Stimulated activated CD8-positive, alpha-beta memory T cell treated with anti-CD3 and anti-CD28 coated beads, Interleukin-7, amount 100 ng/mL, for 4 hours (primary cell): ENCODE measurements at regions not wholly inside any gene's neighbourhood (a gene's known extent, or its start where the extent isn't known, plus 50 kb on each side); places are given as distances from the start of the nearest gene placed in this dataset.
"Not testable (repeated sequence)": the region's sequence is repeated elsewhere in the genome, so short reads cannot be mapped to it uniquely, and the experiment has no call there.

Experiments used
- DNase-seq, 2 donors: peaks; one replicate each; pipeline ENCODE4 v3.0.0-alpha.2; 2020; ENCODE audit warnings: low read depth in 2 of 2

DNA sequence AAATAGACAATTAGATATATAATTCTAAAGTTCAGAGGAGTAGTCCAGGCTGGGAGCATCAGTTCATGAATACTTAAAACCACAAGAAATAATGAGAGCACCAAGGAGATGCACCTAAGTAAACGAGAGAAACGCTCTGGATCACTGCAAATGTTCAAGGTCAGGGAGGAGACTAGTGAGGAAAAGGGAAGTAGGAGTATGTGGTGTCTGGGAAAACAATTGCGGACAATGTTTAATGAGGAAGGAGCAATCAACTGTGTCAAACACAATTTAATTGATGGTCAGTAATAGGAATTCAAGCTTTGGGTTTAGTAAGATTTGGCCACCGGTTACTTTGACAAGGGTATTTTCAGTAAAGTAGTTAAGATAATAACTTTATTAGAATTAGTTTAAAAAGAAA is 652.2 kb downstream of the DACH1 start:
- no peak for DNase-seq

DNA sequence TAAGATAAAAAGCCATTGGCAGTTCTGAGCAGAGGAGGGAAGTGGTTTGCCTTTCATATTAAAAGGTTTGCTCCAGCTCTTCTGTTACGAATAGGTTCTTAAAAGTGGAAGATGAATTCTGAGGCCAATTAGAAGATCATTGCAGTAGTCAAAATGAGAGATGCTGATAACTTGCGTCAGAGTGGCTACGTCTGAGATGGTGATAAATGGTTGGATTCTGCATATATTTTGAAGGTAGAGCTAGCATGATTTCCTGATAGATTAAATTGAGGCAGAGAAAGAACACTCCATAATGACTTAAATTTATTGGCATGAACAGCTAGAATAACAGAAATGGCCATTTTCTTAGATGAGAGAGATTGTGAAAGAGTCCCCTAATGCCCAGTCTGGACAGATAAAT is 652.6 kb downstream of the DACH1 start:
- no peak for DNase-seq

DNA sequence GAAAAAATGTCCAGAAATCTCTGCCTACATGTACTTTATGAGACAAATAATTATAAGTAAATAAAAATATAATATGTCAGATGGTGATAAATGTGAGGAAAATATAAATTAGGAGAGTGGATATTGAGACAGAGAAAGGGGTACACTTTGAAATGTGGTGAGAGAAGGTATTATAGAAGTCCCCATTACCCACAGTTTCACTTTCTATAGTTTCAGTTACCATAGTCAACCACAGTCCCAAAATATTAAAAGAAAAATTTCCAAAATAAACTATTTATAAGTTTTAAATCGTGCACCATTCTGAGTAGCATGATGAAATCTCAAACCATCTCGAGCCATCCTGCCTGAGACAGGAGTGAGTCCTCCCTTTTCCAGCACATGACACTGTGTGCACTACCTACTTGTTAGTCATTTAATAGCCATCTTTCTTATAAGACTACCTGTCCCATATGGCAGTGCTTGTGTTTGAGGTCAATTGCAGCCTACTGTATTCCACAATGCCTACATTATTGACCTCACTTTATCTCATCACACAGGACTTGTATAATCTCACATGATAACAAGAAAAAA is 653.7 kb downstream of the DACH1 start:
- no peak for DNase-seq

DNA sequence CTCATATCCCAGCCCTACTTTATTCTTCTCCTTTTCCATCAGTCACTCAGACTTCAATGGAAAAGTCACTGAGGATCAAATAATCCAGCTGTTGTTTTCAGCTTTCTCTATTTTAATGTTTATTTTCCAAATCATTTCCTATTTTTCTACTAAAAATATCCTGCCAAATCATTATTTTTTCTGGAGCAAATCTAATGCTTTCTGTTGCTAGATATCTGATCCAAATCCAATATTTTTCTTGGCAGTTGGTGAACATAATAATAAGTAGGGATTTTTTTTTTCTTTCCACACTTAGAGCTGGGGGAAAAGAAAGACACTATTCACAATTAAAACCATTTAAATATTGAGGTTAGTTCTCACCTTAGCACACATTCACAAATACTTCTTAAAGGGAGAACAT is 656.1 kb downstream of the DACH1 start:
- no peak for DNase-seq

DNA sequence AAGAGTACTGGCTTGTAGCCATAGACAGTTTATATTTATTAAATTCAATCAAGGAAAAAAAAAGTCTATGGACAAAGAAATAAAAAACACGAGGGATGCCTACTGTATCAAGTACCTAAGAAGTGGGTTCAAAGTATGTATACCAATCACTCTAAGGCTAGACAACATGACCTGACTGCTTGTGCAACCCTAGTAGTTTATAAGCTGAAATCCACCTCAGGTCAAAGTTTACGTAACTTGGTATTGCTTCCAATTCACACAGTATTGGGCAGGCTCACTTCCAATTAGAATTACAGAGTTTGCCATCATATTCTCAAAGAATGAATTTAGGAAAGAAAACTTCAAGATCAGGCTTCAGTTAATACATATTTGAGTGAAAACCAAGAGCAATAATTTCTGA is 657.8 kb downstream of the DACH1 start:
- DNase-seq: no peak

DNA sequence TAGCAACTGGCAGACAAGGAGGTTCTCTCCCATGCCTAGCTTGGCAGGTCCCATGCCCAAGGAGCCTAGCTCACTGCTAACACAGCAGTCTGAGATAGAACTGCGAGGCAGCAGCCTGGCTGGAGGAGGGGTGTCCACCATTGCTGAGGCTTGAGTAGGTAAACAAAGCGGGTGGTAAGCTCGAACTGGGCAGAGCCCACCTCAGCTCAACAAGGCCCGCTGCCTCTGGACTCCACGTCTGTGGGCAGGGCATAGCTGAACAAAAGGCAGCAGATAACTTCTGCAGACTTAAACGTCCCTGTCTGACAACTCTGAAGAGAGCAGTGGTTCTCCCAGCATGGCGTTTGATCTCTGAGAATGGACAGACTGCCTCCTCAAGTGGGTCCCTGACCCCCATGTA is 682.4 kb downstream of the DACH1 start:
- not testable (repeated sequence) for DNase-seq

DNA sequence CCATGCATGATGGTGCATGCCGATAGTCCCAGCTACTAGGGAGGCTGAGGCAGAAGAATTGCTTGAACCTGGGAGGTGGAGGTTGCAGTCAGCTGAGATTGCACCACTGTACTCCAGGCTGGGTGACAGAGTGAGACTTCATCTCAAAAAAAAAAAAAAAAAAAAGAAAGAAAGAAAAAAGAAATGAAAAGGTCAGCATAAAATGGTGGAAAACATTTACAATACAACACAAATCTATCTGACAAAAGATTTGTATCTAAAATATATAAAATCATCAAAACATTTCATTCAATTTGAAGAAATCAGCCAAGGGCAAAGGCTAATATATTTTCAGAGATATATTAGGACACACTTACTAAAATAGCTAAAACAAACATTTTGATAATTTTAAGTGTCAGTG is 683.7 kb downstream of the DACH1 start:
- DNase-seq: not testable (repeated sequence)

DNA sequence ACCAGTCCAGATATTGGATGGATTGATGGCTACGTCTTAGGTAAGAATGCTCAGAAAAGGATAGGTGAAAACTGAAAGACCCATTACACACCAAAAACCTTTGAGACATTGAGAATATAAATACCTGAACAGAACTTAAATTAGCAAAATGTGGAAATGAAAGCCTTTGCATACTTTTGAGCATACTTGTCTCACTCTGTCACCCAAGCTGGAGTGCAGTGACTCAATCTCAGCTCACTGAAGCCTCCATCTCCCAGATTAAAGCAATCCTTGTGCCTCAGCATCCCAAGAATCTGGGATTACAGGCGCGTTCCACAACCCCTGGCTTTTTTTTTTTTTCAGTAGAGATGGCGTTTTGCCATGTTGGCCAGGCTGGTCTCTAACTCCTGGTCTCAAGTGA is 695.3 kb downstream of the DACH1 start:
- DNase-seq: no peak

- no peak for DNase-seq
These were observed 697.8 kb downstream of the DACH1 start for GRCh38 chr13:71169180-71169579.

DNA sequence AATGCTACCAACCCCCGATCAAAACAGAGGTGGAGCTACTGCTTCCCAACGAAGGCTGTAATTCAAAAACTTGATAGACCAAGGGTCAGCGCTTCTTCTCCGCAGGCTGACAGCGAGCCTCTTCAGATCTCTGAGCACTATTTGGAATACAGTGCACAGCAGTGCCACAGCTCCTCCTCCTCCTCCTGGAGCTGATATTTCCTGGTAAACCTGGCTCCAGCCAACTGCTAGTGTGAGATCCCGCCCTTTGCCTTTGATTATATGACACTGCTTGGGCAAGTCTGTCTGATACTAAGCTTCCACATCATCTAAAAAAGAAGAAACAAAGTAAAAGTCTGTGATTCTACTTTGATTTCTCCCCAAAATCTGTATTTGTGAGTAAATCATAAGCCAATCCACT is 710.5 kb downstream of the DACH1 start:
- DNase-seq: no peak

GRCh38 chr13:71149498-71150363 is 717.3 kb downstream of the DACH1 start:
- DNase-seq: no peak

DNA sequence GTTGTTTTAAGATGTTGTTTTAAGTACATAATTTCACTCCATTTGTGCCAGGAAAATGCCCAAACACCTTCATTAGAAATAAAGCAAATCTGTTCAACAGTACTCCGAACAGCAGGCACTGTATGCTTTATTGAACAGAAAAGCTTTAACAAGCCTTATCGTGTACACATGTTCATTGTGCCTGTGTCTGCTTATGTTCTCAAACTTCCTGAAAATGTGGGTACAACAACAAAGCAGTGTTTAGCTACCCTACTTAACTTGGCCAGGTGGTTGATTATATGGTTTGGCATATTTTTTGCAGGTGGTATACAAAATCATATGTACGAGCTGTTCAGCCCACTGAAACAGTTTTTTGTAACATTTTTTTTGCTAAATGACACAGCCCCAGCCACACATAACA is 718.0 kb downstream of the DACH1 start:
- no peak for DNase-seq

DNA sequence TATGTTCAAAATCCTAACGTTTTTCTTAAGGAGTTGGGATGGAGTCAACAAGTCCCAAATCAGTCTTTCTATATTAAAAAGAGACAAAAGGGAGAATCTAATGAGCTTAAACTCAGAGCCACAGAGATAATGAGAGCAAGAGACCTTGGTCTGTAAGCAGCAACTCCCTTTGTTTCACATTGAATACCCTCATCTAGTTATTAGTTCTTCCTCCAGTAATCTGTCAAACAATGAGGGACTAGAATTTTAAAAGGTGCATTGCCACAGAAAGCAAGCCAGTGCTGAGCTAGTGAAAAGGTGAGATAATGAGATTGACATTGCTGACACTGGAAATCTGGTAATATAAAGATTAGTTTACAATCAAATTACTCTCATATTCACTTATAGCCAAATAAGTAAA is 718.6 kb downstream of the DACH1 start:
- no peak for DNase-seq

GRCh38 chr13:71144883-71145282 is 722.1 kb downstream of the DACH1 start:
- no peak for DNase-seq

DNA sequence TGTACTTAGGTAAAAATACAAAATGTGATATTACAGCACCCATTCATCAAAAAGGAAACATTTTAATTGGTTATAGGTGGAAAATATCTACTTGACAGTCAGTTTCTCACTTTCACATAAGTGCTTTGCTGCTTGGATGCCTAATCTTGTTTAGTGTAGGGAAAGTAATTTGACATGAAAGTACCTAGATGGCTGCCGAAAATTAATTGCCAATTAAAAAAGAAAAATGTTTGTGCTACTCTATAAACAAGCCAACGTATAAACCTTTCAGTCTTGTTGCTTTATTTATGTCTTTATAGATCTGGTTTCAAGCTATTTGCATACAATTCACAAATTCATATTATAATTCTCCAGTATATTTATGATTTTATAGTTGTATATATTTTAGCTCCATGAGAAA is 729.9 kb downstream of the DACH1 start:
- DNase-seq: no peak

- no peak for DNase-seq
These were observed 742.8 kb downstream of the DACH1 start for GRCh38 chr13:71124230-71124629.

- DNase-seq: no peak
These were observed 748.1 kb downstream of the DACH1 start for GRCh38 chr13:71118779-71119364.

DNA sequence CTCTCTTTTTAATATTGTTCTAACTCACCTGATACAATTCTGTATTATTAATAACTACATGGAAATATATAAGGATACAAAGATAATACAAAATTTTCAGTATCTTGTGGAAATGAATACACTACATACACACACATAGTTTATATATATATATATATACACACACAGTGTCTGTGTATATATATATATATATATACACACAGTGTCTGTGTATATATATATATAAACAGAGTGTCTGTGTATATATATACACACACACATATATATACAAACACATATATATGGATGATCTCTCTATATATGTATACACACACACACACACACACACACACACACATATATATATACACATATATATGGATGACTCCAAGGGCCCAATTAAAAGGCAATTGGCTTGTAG is 749.1 kb downstream of the DACH1 start:
- DNase-seq: no peak

DNA sequence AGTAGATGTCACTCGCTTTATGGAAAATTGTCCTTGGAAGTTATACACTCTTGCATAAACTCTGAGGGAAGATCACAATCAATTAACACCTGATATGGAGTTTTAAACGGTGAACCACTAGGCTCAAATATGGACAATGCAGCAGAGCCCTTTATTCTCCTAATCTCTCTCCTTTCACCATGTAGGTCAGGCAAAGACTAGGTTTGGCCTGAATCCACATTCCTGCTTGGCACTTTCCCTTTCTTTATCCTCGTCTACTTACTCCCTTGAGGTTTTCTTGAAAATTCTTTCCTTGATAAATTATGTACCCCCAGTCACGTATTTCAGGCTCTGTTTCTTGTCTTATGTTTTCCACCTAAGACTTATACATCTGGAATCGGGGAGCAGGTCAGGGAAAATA is 751.7 kb downstream of the DACH1 start:
- DNase-seq: no peak

DNA sequence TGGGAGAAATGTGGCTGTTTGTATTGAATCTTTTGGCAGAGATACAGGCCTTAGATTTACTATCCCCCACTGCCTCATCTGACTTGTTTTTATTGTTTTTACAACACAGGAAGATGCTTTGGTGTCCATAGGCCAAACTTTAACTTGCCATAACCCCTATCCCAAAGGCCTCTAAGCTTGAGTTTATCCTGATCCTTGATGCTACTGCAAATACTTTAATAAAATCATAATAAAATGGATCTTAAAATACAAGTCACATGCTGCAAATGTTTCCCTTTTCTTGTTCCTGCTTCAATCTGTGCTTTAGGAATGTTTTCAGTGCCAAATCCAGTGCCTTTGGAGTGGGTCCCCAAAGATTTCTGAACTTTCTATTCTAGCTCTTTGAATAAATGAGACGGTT is 770.6 kb downstream of the DACH1 start:
- DNase-seq: no peak

- no peak for DNase-seq
These were observed 776.0 kb downstream of the DACH1 start for GRCh38 chr13:71090990-71091389.

DNA sequence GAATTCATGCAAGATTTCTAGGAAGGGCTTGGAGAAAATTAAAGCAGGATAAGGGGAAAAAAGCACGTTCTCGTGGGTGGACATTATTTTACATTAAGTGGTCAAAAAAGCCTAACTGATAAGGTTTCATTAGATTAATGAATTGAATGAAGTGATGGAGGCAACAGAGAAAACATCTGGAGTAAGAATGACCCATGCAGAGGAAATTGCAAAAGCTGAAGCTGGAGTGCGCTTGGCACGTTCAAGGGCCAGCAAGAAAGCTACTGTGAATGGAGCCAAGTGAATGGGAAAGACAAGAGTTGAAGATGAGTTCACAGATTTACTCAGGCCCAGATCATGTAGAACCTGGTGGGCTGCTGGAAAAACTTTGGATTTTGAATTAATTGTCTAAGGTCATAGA is 777.9 kb downstream of the DACH1 start:
- no peak for DNase-seq

DNA sequence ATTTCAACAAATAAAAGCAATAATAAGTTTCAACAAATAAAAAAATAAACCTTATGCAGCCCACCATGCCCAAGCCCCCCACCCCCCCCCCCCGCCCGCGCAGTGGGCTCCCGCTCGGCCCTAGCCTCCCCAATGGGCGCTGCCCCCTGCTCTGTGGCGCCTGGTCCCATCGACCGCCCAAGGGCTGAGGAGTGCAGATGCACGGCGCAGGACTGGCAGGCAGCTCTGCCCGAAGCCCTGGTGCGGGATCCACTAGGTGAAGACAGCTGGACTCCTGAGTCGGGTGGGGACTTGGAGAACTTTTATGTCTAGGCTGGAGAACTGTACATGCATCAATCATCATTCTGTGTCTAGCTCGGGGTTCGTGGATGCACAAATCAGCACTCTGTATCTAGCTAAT is 779.6 kb downstream of the DACH1 start:
- DNase-seq: no peak
